Gastrocnemius medialis (tissue), 4 donors: ENCODE measurements at regions not wholly inside any gene's neighbourhood (a gene's known extent, or its start where the extent isn't known, plus 50 kb on each side); places are given as distances from the start of the nearest gene placed in this dataset.

Source experiments
- CTCF ChIP-seq, 5 experiments: fragments of 450-650 bp in 3 of 5; fragments of 200-600 bp in 2 of 5; sonication (generic) in 2 of 5; IDR thresholded peaks in 4 of 5; conservative IDR thresholded peaks in 1 of 5; 1 replicate in 4 of 5; 2 replicates in 1 of 5; pipeline ENCODE4 v1.5.1; 2016 to 2019; ENCODE audit warnings: antibody characterized with exemption in 5 of 5, mild to moderate bottlenecking in 3 of 5, moderate library complexity in 3 of 5
- POLR2A ChIP-seq, 2 donors: fragments of 450-650 bp; IDR thresholded peaks; one replicate each; pipeline ENCODE4 v1.6.1; 2017; ENCODE audit warnings: antibody characterized with exemption in 2 of 2, mild to moderate bottlenecking in 2 of 2, moderate library complexity in 2 of 2

GRCh38 chr15:25185791-25186190 is 231.0 kb downstream of the SNRPN start:
- TF ChIP-seq CTCF (IDR thresholded peaks at IDR 0.05 in 4 of 5, conservative IDR thresholded peaks at IDR 0.05 in 1 of 5) = no peak
- no peak for TF ChIP-seq POLR2A (IDR thresholded peaks at IDR 0.05)
